ENCODE measurements at regions not wholly inside any gene's neighbourhood (a gene's known extent, or its start where the extent isn't known, plus 50 kb on each side); places are given as distances from the start of the nearest gene placed in this dataset.

- no peak for TF ChIP-seq CTCF (IDR thresholded peaks at IDR 0.05)
- no peak for TF ChIP-seq POLR2A (IDR thresholded peaks at IDR 0.05)
- no peak for TF ChIP-seq POLR2AphosphoS5 (IDR thresholded peaks at IDR 0.05)
- no peak for TF ChIP-seq EP300 (IDR thresholded peaks at IDR 0.05)
Measured at GRCh38 chr2:126406267-126406666, 249.7 kb upstream of the GYPC start.

Measured in stomach (tissue), 4 donors.